PFSK-1 (cell line): ENCODE measurements at regions not wholly inside any gene's neighbourhood (a gene's known extent, or its start where the extent isn't known, plus 50 kb on each side); places are given as distances from the start of the nearest gene placed in this dataset.

Experiments
- FOXP2 ChIP-seq: optimal IDR thresholded peaks from 2 replicates; pipeline ENCODE3; 2011; ENCODE audit warnings: borderline replicate concordance, control low read depth, inconsistent platforms; ENCODE audit not compliant: insufficient read depth; ENCODE audit errors: extremely low read length, extremely low read depth
- POLR2AphosphoS5 ChIP-seq: IDR thresholded peaks from 2 replicates; pipeline ENCODE4 v1.6.1; 2012; ENCODE audit warnings: low read depth, mild to moderate bottlenecking, control low read depth, low read length, moderate library complexity
- REST ChIP-seq, 2 experiments: IDR thresholded peaks; 2 replicates each; pipeline versions ENCODE4 v1.6.1 to v1.8.0; 2011 to 2012; ENCODE audit warnings: low read depth in 2 of 2, low read length in 2 of 2, control low read depth in 1 of 2, inconsistent platforms in 1 of 2, mild to moderate bottlenecking in 1 of 2, moderate library complexity in 1 of 2; ENCODE audit not compliant: insufficient read depth in 1 of 2
- SIN3A ChIP-seq: IDR thresholded peaks from 2 replicates; pipeline ENCODE4 v1.6.1; 2012; ENCODE audit warnings: mild to moderate bottlenecking, low read length, moderate library complexity, borderline replicate concordance; ENCODE audit not compliant: insufficient read depth
- TAF1 ChIP-seq: IDR thresholded peaks from 2 replicates; pipeline ENCODE4 v1.6.1; 2012; ENCODE audit warnings: low read length, control low read depth, borderline replicate concordance; ENCODE audit not compliant: insufficient read depth

GRCh38 chr4:136343340-136343739, 1189.0 kb downstream of the PCDH18 start:
- TF ChIP-seq TAF1 (no peak), POLR2AphosphoS5 (no peak), SIN3A (no peak), REST (IDR thresholded peaks at IDR 0.05; ENCODE audit: insufficient read depth in 1 of 2, low read depth in 2 of 2, low read length in 2 of 2) (no peak), FOXP2 (no peak)

GRCh38 chr4:136342666-136343065, 1189.6 kb downstream of the PCDH18 start:
- TF ChIP-seq POLR2AphosphoS5 (no peak), TAF1 (no peak), REST (IDR thresholded peaks at IDR 0.05; ENCODE audit: insufficient read depth in 1 of 2, low read depth in 2 of 2, low read length in 2 of 2) (no peak), FOXP2 (no peak), SIN3A (no peak)

GRCh38 chr4:136337216-136337615, 1195.1 kb downstream of the PCDH18 start:
- TF ChIP-seq TAF1 (no peak), POLR2AphosphoS5 (no peak), SIN3A (no peak), REST (IDR thresholded peaks at IDR 0.05; ENCODE audit: insufficient read depth in 1 of 2, low read depth in 2 of 2, low read length in 2 of 2) (no peak), FOXP2 (no peak)

- no peak for TF ChIP-seq POLR2AphosphoS5
- TF ChIP-seq REST (IDR thresholded peaks at IDR 0.05; ENCODE audit: insufficient read depth in 1 of 2, low read depth in 2 of 2, low read length in 2 of 2) = no peak
- no peak for TF ChIP-seq SIN3A
- no peak for TF ChIP-seq TAF1
- TF ChIP-seq FOXP2 = no peak
Measured at GRCh38 chr4:136336479-136336878, 1195.8 kb downstream of the PCDH18 start.
